GM12878 (cell line): ENCODE measurements at regions not wholly inside any gene's neighbourhood (a gene's known extent, or its start where the extent isn't known, plus 50 kb on each side); places are given as distances from the start of the nearest gene placed in this dataset.

Experiments
- ATAC-seq: fragments of 200-7000 bp; cut with Tn5 transposase; 3 replicates; pipeline ENCODE4 v1.9.1; 2020; ENCODE audit warnings: mild to moderate bottlenecking, moderate library complexity
- BruUV-seq: library from RNA; stranded (reverse); fragments of 400-500 nt; replicated peaks from 2 replicates; lab custom pipeline; 2021; lab: Mats Ljungman, UMichigan
- CTCF ChIA-PET: fragments of 300-600 bp; sonication (Branson Sonifier 250); formaldehyde crosslinking; extraction: SDS; loops from one replicate; lab custom pipeline; 2021; ENCODE audit warnings: inconsistent platforms; lab: Yijun Ruan, JAX
- POLR2A ChIA-PET: fragments of 350-600 bp; formaldehyde crosslinking; extraction: SDS; loops from one replicate; lab custom pipeline; 2021; ENCODE audit warnings: inconsistent platforms; lab: Charles Lee
- RAD21 ChIA-PET: fragments of 300-600 bp; sonication (Branson Sonifier 250); formaldehyde crosslinking; loops from one replicate; lab custom pipeline; 2023; ENCODE audit warnings: antibody characterized with exemption; ENCODE audit not compliant: unreplicated experiment; lab: Charles Lee
- SMC1A ChIA-PET: fragments of 300-600 bp; sonication (Branson Sonifier 250); formaldehyde crosslinking; loops from one replicate; lab custom pipeline; 2023; ENCODE audit not compliant: unreplicated experiment, uncharacterized antibody; lab: Charles Lee
- DNase-seq: peaks from one replicate; pipeline ENCODE4 v3.0.0-alpha.2; 2011; ENCODE audit warnings: low read depth, low spot score
- FAIRE-seq: peaks from 3 replicates; lab custom pipeline; 2011; peaks lifted over from hg19 to GRCh38; lab: Jason Lieb, UNC
- H2AFZ ChIP-seq: 2 replicates; pipeline ENCODE4 v1.6.0; 2011; ENCODE audit warnings: low read depth, low read length, control low read depth; ENCODE audit not compliant: control insufficient read depth
- H3K27ac ChIP-seq: 2 replicates; pipeline ENCODE4 v1.5.1; 2011; ENCODE audit warnings: control low read depth; ENCODE audit not compliant: control insufficient read depth, insufficient read depth
- H3K27me3 ChIP-seq, 2 experiments: replicated peaks in 1 of 2; 2 replicates each; pipeline versions ENCODE4 v1.6.0 to v1.6.1; 2011; ENCODE audit warnings: low read length in 1 of 2; ENCODE audit not compliant: control insufficient read depth in 2 of 2, insufficient read depth in 2 of 2
- H3K36me3 ChIP-seq, 2 experiments: 2 replicates each; pipeline ENCODE4 v1.5.1; 2011; ENCODE audit warnings: low read length in 1 of 2; ENCODE audit not compliant: control insufficient read depth in 2 of 2, insufficient read depth in 2 of 2
- H3K4me1 ChIP-seq: 2 replicates; pipeline ENCODE4 v1.6.1; 2011; ENCODE audit warnings: mild to moderate bottlenecking, low read length, moderate library complexity, mixed read lengths; ENCODE audit not compliant: control insufficient read depth, insufficient read depth
- H3K4me2 ChIP-seq: 2 replicates; pipeline ENCODE4 v1.6.0; 2011; ENCODE audit warnings: control low read depth; ENCODE audit not compliant: control insufficient read depth, insufficient read depth
- H3K4me3 ChIP-seq: fragments of 200-600 bp; sonication (generic); 2 replicates; pipeline ENCODE4 v1.5.1; 2016
- H3K79me2 ChIP-seq: 2 replicates; pipeline ENCODE4 v1.6.0; 2011; ENCODE audit warnings: low read length; ENCODE audit not compliant: control insufficient read depth, insufficient read depth
- H3K9ac ChIP-seq: 2 replicates; pipeline ENCODE4 v1.8.0; 2011; ENCODE audit warnings: low read length, control low read depth, mixed read lengths; ENCODE audit not compliant: control insufficient read depth, insufficient read depth
- H3K9me3 ChIP-seq: replicated peaks from 3 replicates; pipeline ENCODE4 v1.5.1; 2011; ENCODE audit warnings: mild to moderate bottlenecking, low read length; ENCODE audit not compliant: control insufficient read depth, insufficient read depth
- H4K20me1 ChIP-seq: 2 replicates; pipeline ENCODE4 v1.6.0; 2011; ENCODE audit not compliant: control insufficient read depth, insufficient read depth
- CBX5 ChIP-seq: sonication (generic); IDR thresholded peaks from 2 replicates; pipeline ENCODE4 v1.6.1; 2016; ENCODE audit warnings: low read depth, moderate library complexity, mild to moderate bottlenecking, inconsistent platforms
- EP300 ChIP-seq, 2 experiments: fragments of 150-350 bp in 1 of 2; IDR thresholded peaks; 2 replicates each; pipeline ENCODE4 v1.6.1; 2011 to 2012; ENCODE audit warnings: low read depth in 2 of 2, low read length in 2 of 2, borderline replicate concordance in 1 of 2, improper control_type of control experiment in 1 of 2, inconsistent platforms in 1 of 2; ENCODE audit not compliant: control insufficient read depth in 1 of 2
- ETV6 ChIP-seq, 2 experiments: fragments of 450-650 bp in 1 of 2; IDR thresholded peaks in 1 of 2; conservative IDR thresholded peaks in 1 of 2; 2 replicates each; pipeline ENCODE4 v1.6.1; 2014; ENCODE audit warnings: antibody characterized with exemption in 1 of 2, borderline replicate concordance in 1 of 2, low read depth in 1 of 2, mild to moderate bottlenecking in 1 of 2, moderate library complexity in 1 of 2
- FOS ChIP-seq: IDR thresholded peaks from 3 replicates; pipeline ENCODE4 v1.6.1; 2011; ENCODE audit warnings: borderline replicate concordance; ENCODE audit not compliant: insufficient read length; ENCODE audit errors: extremely low read depth
- FOXM1 ChIP-seq: IDR thresholded peaks from 2 replicates; pipeline ENCODE4 v1.6.1; 2012; ENCODE audit warnings: low read depth, mild to moderate bottlenecking, inconsistent platforms, low read length, moderate library complexity
- GATAD2B ChIP-seq: fragments of 450-650 bp; conservative IDR thresholded peaks from 2 replicates; pipeline ENCODE4 v1.6.1; 2017; ENCODE audit warnings: low read depth, mild to moderate bottlenecking, moderate library complexity
- MLLT1 ChIP-seq: fragments of 450-650 bp; IDR thresholded peaks from 2 replicates; pipeline ENCODE4 v1.6.1; 2016; ENCODE audit warnings: mild to moderate bottlenecking
- NBN ChIP-seq: fragments of 450-650 bp; IDR thresholded peaks from 2 replicates; pipeline ENCODE4 v1.6.1; 2016
- SPI1 ChIP-seq: IDR thresholded peaks from 2 replicates; pipeline ENCODE4 v1.6.1; 2011; ENCODE audit warnings: low read depth, mild to moderate bottlenecking, low read length, moderate library complexity, borderline replicate concordance; ENCODE audit not compliant: insufficient read depth
- TCF3 ChIP-seq: IDR thresholded peaks from 2 replicates; pipeline ENCODE4 v1.6.1; 2012; ENCODE audit warnings: low read depth, mild to moderate bottlenecking, low read length, borderline replicate concordance; ENCODE audit not compliant: insufficient read depth
- WRNIP1 ChIP-seq: IDR thresholded peaks from 2 replicates; pipeline ENCODE4 v1.6.1; 2011; ENCODE audit warnings: low read depth, low read length, improper control_type of control experiment, borderline replicate concordance
- ZBED1 ChIP-seq: IDR thresholded peaks from 2 replicates; pipeline ENCODE4 v1.6.1; 2016; ENCODE audit warnings: borderline replicate concordance
- ZZZ3 ChIP-seq: IDR thresholded peaks from 2 replicates; pipeline ENCODE4 v1.6.1; 2011; ENCODE audit warnings: low read depth; ENCODE audit not compliant: control insufficient read depth, insufficient read length
- WGBS: methylation state at CpG from one replicate; pipeline ENCODE4 v1.1.6; 2016; ENCODE audit warnings: low lambda C conversion rate; ENCODE audit not compliant: insufficient replicate concordance, insufficient coverage; ENCODE audit errors: missing lambda C conversion rate; 5-methylcytosine and 5-hydroxymethylcytosine counted together
- in situ Hi-C: fragments of 300-500 bp; cut with MboI; formaldehyde crosslinking; loops from 9 replicates; pipeline ENCODE4 v1.14.3; 2018; ENCODE audit warnings: mixed read lengths
- intact Hi-C: fragments of 100-400 bp; cut with micrococcal nuclease; formaldehyde crosslinking; loops from one replicate; pipeline ENCODE4 v1.14.2; 2022; ENCODE audit not compliant: unreplicated experiment
- TF ChIP-seq, protein P1 (sequence below): IDR thresholded peaks from 2 replicates; pipeline ENCODE4 v1.6.1; 2011; ENCODE audit warnings: low read depth, low read length, improper control_type of control experiment, borderline replicate concordance
- TF ChIP-seq, protein P2 (sequence below): fragments of 150-350 bp; IDR thresholded peaks from 2 replicates; pipeline ENCODE4 v1.6.1; 2014; ENCODE audit warnings: mild to moderate bottlenecking, low read depth, low read length

DNA sequence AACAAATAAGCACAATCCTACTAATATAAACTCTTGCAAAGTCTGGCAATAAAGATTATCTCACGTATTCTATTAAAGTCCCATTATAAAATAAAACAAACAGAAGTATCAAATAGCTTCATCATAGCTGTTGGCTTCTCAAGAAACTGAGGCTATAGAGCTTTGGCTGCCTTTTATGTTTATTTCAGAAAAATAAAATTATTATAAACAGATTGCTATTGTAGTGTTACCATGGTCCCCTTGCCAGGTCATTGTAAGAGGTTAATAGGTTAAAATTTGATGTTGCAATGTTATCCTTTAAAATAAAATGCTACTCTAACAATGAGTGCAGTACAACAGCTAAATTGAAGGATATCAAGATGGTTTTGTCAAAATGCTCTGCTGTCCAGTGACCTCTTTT, 828.8 kb upstream of the SOX9 start:
- CTCF ChIA-PET, result no interaction called here
- Histone ChIP-seq H3K79me2 (no peaks in the 10 kb centered on the region), H3K4me2 (no peak overlapping the region), H3K36me3 (no peaks in the 10 kb centered on the region), H3K9me3 (no peaks in the 10 kb centered on the region; the same call in 2 of the 3 replicates), H2AFZ (no peak overlapping the region), H3K4me1 (no peaks in the 10 kb centered on the region), H3K4me3 (no peak overlapping the region), H3K27me3 (no peaks in the 10 kb centered on the region), H3K9ac (no peak overlapping the region), H3K27ac (no peak overlapping the region), H4K20me1 (no peaks in the 10 kb centered on the region)
- SMC1A ChIA-PET, result no interaction called here
- RAD21 ChIA-PET, result no interaction called here
- in situ Hi-C loops (no loop called here), intact Hi-C loops (no loop called here)
- DNase-seq (no peak), ATAC-seq (no peak), FAIRE-seq (no peak)
- TF ChIP-seq, protein P1, sequence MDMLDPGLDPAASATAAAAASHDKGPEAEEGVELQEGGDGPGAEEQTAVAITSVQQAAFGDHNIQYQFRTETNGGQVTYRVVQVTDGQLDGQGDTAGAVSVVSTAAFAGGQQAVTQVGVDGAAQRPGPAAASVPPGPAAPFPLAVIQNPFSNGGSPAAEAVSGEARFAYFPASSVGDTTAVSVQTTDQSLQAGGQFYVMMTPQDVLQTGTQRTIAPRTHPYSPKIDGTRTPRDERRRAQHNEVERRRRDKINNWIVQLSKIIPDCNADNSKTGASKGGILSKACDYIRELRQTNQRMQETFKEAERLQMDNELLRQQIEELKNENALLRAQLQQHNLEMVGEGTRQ, result no peak
- TF ChIP-seq FOS (no peak), ZZZ3 (no peak), EP300 (IDR thresholded peaks at IDR 0.05; ENCODE audit: borderline replicate concordance in 1 of 2, control insufficient read depth in 1 of 2, low read depth in 2 of 2, low read length in 2 of 2) (no peak), SPI1 (no peak)
- POLR2A ChIA-PET, result no interaction called here
- no TSS peak for BruUV-seq
- WGBS, result 32% methylated on average over 1 of the region's 1 CpG

DNA sequence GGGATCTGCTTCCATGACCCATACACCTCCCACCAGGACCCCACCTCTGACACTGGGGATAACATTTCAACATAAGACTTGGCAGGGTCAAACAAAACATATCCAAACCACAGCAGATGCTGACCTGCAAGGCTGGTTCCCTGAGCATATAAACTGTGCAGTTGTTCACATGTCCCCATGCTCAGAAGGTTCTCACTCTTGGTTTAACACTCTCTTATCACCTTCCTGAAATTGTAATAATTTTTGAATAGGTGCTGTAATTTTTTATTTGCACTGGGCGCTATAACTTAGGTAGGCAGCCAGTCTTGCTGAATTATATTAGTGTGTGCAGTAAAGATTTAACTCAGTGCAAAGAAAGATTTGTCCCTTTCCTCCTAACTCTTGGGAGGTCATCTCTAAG, 824.8 kb upstream of the SOX9 start:
- no peak for FAIRE-seq
- H3K36me3 ChIP-seq, result no peaks in the 10 kb centered on the region
- no TSS peak for BruUV-seq
- no peak overlapping the region for H3K27ac ChIP-seq
- in situ Hi-C loops, result no loop called here
- POLR2A ChIA-PET, result no interaction called here
- intact Hi-C loops, result no loop called here
- WGBS, result 0% methylated on average over 1 of the region's 1 CpG
- SMC1A ChIA-PET, result no interaction called here
- ATAC-seq, result no peak
- H3K27me3 ChIP-seq, result no peaks in the 10 kb centered on the region
- H3K9ac ChIP-seq, result no peak overlapping the region
- RAD21 ChIA-PET, result no interaction called here
- H3K4me3 ChIP-seq, result no peak overlapping the region
- no peaks in the 10 kb centered on the region for H3K4me1 ChIP-seq
- H3K9me3 ChIP-seq, result no peaks in the 10 kb centered on the region
- no peak overlapping the region for H3K4me2 ChIP-seq
- DNase-seq, result no peak
- CTCF ChIA-PET, result no interaction called here
- H4K20me1 ChIP-seq, result no peaks in the 10 kb centered on the region
- no peaks in the 10 kb centered on the region for H3K79me2 ChIP-seq
- H2AFZ ChIP-seq, result no peak overlapping the region
- TF ChIP-seq GATAD2B, result no peak
- TF ChIP-seq NBN, result no peak
- no peak for TF ChIP-seq ETV6 (conservative IDR thresholded peaks at IDR 0.05 in 1 of 2, IDR thresholded peaks at IDR 0.05 in 1 of 2; ENCODE audit: borderline replicate concordance in 1 of 2, low read depth in 1 of 2)
- TF ChIP-seq, protein P2, sequence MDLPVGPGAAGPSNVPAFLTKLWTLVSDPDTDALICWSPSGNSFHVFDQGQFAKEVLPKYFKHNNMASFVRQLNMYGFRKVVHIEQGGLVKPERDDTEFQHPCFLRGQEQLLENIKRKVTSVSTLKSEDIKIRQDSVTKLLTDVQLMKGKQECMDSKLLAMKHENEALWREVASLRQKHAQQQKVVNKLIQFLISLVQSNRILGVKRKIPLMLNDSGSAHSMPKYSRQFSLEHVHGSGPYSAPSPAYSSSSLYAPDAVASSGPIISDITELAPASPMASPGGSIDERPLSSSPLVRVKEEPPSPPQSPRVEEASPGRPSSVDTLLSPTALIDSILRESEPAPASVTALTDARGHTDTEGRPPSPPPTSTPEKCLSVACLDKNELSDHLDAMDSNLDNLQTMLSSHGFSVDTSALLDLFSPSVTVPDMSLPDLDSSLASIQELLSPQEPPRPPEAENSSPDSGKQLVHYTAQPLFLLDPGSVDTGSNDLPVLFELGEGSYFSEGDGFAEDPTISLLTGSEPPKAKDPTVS, result no peak
- TF ChIP-seq FOXM1, result no peak
- no peak for TF ChIP-seq ZBED1
- no peak for TF ChIP-seq TCF3
- TF ChIP-seq MLLT1, result no peak
- no peak for TF ChIP-seq WRNIP1
- no peak for TF ChIP-seq CBX5
